Activated CD8-positive, alpha-beta T cell treated with anti-CD3 and anti-CD28 coated beads for 36 hours (primary cell): ENCODE measurements at regions not wholly inside any gene's neighbourhood (a gene's known extent, or its start where the extent isn't known, plus 50 kb on each side); places are given as distances from the start of the nearest gene placed in this dataset.

Source experiments
- ATAC-seq: fragments of 200-7000 bp; cut with Tn5 transposase; one replicate; pipeline ENCODE4 v1.10.0; 2021; ENCODE audit warnings: mild to moderate bottlenecking, moderate library complexity
- CTCF ChIA-PET: fragments of 350-600 bp; sonication (Branson Sonifier 250); formaldehyde crosslinking; loops from one replicate; lab custom pipeline; 2021; ENCODE audit warnings: antibody characterized with exemption; lab: Charles Lee
- POLR2A ChIA-PET: fragments of 350-600 bp; sonication (Branson Sonifier 250); formaldehyde crosslinking; loops from one replicate; lab custom pipeline; 2021; ENCODE audit warnings: antibody characterized with exemption; lab: Charles Lee
- DNase-seq: peaks from one replicate; pipeline ENCODE4 v3.0.0-alpha.2; 2020
- H3K27ac Mint-ChIP-seq: one replicate; pipeline ENCODE4 v1.8.0; 2021; ENCODE audit warnings: mild to moderate bottlenecking, mixed read lengths
- H3K27me3 Mint-ChIP-seq: one replicate; pipeline ENCODE4 v1.8.0; 2021; ENCODE audit warnings: mixed read lengths
- H3K36me3 Mint-ChIP-seq: one replicate; pipeline ENCODE4 v1.8.0; 2021; ENCODE audit warnings: low read depth, mixed read lengths
- H3K4me1 Mint-ChIP-seq: one replicate; pipeline ENCODE4 v1.8.0; 2021; ENCODE audit warnings: low read depth, mixed read lengths
- H3K4me3 Mint-ChIP-seq: one replicate; pipeline ENCODE4 v1.8.0; 2021; ENCODE audit warnings: mild to moderate bottlenecking, moderate library complexity, mixed read lengths
- H3K9me3 Mint-ChIP-seq: one replicate; pipeline ENCODE4 v1.8.0; 2021; ENCODE audit warnings: mixed read lengths
- intact Hi-C: fragments of 100-400 bp; cut with micrococcal nuclease; formaldehyde crosslinking; loops from one replicate; pipeline ENCODE4 v1.10.0; 2022
- TF ChIP-seq, protein P1 (sequence below): fragments of 200-600 bp; IDR thresholded peaks from one replicate; pipeline ENCODE4 v1.8.0; 2022; ENCODE audit warnings: antibody characterized with exemption, mild to moderate bottlenecking

DNA sequence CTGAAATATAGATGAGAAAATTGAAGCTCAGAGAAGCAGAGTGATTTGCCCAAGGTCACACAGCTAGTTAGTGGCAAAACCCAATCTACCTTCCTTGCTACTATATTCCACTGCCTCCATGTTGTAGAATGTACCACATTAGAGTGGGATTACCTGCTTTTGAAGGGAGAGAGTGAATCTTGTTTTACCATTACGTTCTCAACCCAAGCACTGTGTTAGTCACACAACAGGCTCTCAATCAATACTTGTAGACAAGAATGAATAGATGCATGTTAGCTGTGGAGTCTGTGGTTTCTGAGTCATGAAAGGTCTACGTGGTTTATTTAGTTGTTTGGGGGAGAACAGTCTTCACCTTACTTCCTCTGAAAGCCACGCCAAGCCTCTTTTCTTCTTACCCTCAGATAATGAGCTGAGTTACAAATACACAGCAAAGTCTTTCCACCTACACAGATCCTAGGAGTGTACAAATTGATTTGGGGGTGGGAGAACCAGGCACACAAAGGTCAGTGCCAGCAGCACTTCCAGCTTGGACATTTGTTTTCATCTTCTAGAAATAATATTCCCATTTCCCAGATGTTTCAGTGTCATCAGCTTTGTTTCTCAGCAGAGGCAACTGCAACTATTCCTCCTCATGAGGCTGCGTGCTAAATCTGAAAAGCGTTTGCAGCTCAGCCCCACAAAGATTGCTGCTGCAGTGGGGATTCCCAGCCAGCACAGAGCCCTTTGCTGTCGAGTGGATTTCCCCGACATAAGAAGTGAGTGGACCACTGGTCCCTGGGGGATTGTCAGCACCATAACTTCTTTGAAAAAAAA, 71.5 kb upstream of the ADO start:
- POLR2A ChIA-PET: interaction anchor here (0.7 to 5.4 kb wide), 18 partner anchors 8 to 122 kb away, joined by 3 to 46 read pairs (median 4); partner anchors contain the start of genes ADO and EGR2
- ATAC-seq: peak; percentile 81
- peaks cover 21% of the 10 kb centered on the region for H3K4me1 Mint-ChIP-seq

DNA sequence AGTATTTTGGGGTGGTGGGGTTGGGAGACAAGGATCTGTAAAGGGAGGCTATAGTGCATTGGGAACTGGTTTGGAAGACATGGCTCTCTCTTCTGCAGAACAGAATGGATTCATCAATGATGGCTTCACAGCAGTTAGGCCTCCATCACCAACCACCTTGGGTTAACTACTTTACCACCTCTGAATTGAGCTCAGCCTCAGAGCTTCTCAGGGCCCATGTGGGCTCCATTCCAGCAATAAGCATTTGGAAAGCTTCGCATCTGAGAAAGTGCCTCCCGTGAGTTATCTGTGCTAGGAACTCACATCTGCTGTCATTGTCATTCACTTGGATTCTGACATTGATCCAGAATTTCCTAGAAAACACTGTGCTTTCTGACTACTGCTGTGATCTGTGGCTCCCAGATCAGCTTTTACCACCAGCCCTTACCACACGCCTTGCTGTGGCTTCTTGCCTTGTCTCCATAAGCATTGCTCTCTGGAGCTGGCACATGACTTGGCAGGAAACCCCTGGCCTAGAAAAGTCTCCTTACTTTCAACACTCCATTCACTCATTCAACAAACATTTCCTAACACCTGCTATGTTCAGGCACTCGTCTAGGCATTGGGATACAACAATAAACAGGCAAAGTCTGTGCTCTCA, 70.7 kb upstream of the ADO start:
- DNase-seq (peak; percentile 63), ATAC-seq (peak; percentile 12)
- ChIA-PET POLR2A (interaction anchor here (0.6 to 5.4 kb wide), 20 partner anchors 11 to 535 kb away, joined by 3 to 46 read pairs (median 4); partner anchors contain the start of genes ADO and EGR2), CTCF (interaction anchor here (1.2 to 6.5 kb wide), 15 partner anchors 16 to 179 kb away, joined by 3 to 35 read pairs (median 7); partner anchors contain the start of gene EGR2)
- Mint-ChIP-seq H3K27me3 (peaks cover 3% of the 10 kb centered on the region), H3K27ac (no peak overlapping the region), H3K36me3 (no peaks in the 10 kb centered on the region), H3K4me1 (peaks cover 15% of the 10 kb centered on the region), H3K4me3 (peak overlapping the region; percentile 49), H3K9me3 (no peaks in the 10 kb centered on the region)
- intact Hi-C loops: loop anchor here (1.0 to 5.0 kb wide), 5 partner anchors 46 to 119 kb away; partner anchors contain the start of gene EGR2
- TF ChIP-seq, protein P1, sequence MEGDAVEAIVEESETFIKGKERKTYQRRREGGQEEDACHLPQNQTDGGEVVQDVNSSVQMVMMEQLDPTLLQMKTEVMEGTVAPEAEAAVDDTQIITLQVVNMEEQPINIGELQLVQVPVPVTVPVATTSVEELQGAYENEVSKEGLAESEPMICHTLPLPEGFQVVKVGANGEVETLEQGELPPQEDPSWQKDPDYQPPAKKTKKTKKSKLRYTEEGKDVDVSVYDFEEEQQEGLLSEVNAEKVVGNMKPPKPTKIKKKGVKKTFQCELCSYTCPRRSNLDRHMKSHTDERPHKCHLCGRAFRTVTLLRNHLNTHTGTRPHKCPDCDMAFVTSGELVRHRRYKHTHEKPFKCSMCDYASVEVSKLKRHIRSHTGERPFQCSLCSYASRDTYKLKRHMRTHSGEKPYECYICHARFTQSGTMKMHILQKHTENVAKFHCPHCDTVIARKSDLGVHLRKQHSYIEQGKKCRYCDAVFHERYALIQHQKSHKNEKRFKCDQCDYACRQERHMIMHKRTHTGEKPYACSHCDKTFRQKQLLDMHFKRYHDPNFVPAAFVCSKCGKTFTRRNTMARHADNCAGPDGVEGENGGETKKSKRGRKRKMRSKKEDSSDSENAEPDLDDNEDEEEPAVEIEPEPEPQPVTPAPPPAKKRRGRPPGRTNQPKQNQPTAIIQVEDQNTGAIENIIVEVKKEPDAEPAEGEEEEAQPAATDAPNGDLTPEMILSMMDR: no peak

More for the DNA sequence above, 71.5 kb upstream of the ADO start:
- DNase-seq: peak; percentile 76
- intact Hi-C loops: loop anchor here (1.0 to 5.0 kb wide), 5 partner anchors 46 to 120 kb away; partner anchors contain the start of gene EGR2
- Mint-ChIP-seq H3K4me3 (peak overlapping the region; percentile 49), H3K36me3 (no peaks in the 10 kb centered on the region), H3K27me3 (peaks cover 3% of the 10 kb centered on the region), H3K27ac (no peak overlapping the region), H3K9me3 (no peaks in the 10 kb centered on the region)
- TF ChIP-seq, protein P1: no peak
- CTCF ChIA-PET: interaction anchor here (1.2 to 6.5 kb wide), 13 partner anchors 16 to 178 kb away, joined by 3 to 35 read pairs (median 7); partner anchors contain the start of gene EGR2

DNA sequence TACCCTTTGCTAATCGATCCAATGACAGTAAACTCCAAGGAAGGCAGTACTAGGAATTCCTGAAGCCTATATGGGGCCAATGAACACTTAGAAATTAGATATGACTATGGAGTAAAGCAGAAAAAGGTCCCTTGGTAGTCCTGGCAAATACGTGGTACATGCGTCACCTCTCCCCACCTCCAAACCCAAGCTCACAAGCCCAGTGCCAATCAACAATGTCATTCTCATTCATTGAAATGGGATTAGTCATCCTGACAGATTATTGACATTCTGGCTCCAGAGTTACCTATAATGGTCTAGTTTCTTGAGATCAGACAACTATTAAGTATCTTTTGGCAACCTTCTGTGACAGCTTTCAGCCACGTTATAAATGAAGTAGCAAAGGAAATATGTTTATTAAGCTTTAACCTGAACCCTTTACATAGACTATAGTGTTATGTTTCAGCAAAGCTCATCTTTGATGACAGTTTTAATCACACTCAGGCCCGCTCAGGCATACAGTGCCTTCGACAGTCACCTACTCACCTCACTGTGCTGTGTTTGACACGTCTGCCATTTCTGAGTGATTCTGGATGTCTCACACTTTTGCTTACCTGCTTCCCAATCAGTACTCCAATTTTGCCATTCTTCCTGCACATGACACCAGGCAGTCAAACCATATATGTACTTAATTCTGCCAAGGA, 69.6 kb upstream of the ADO start:
- ChIA-PET CTCF (interaction anchor here (0.7 to 6.5 kb wide), 13 partner anchors 14 to 180 kb away, joined by 3 to 35 read pairs (median 6); partner anchors contain the start of genes ADO and EGR2), POLR2A (interaction anchor here (0.8 to 5.4 kb wide), 10 partner anchors 10 to 123 kb away, joined by 3 to 46 read pairs (median 4); partner anchors contain the start of gene EGR2)
- Mint-ChIP-seq H3K4me3 (no peak overlapping the region), H3K4me1 (peaks cover 11% of the 10 kb centered on the region), H3K36me3 (no peaks in the 10 kb centered on the region), H3K27ac (no peak overlapping the region), H3K27me3 (peaks cover 1% of the 10 kb centered on the region), H3K9me3 (no peaks in the 10 kb centered on the region)
- TF ChIP-seq, protein P1: no peak
- ATAC-seq: no peak
- intact Hi-C loops: loop anchor here (1.0 to 5.0 kb wide), 2 partner anchors 76 to 98 kb away; no protein-coding TSS in a partner anchor
- peak; percentile 41 for DNase-seq

DNA sequence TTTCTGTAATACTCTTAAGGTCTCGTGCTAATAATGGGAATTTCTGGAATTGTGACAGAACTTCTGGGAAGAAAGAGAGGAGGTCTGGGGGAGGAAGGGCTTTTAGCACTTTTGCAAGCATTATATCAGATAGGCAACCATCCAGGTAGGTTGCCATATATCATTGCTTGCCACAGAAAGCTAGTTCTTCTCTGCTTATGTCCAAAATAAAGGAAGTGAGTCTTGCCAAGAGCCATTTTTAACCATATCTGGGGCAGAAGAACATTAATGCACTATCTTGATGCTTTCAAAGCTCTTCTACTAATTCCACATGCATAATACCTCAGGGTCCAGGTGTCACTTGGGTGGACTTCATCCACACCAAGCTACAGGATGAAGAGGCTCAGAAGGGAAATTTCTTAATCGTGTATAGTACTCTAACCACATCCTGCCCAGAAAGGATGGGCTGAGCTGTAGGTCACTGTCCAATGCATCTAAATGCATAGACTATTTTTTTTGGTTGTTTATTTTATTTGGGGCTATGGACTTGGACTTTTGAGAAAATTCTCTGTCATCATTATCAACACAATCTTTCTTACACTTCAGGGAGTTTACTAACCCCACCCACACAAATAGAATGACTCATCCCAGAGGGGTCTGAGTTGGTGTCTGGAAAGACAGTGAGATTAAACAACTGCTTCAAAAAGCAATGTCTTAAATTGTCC, 68.9 kb upstream of the ADO start:
- peak; percentile 8 for ATAC-seq
- CTCF ChIA-PET: interaction anchor here (0.8 to 6.5 kb wide), 8 partner anchors 14 to 124 kb away, joined by 3 to 35 read pairs (median 6); partner anchors contain the start of genes ADO and EGR2

More for the DNA sequence above, 68.9 kb upstream of the ADO start:
- TF ChIP-seq, protein P1: no peak
- Mint-ChIP-seq H3K9me3 (no peaks in the 10 kb centered on the region), H3K4me1 (peaks cover 11% of the 10 kb centered on the region), H3K27me3 (peaks cover 1% of the 10 kb centered on the region), H3K4me3 (no peak overlapping the region), H3K27ac (no peak overlapping the region), H3K36me3 (no peaks in the 10 kb centered on the region)
- POLR2A ChIA-PET: interaction anchor here (1.2 to 5.4 kb wide), 5 partner anchors 11 to 81 kb away, joined by 3 to 46 read pairs (median 6); partner anchors contain the start of gene EGR2
- DNase-seq: peak; percentile 56
- intact Hi-C loops: loop anchor here (1.0 kb wide), 1 partner anchor 76 kb away; no protein-coding TSS in a partner anchor
